HUES6 (cell line): ENCODE measurements at regions not wholly inside any gene's neighbourhood (a gene's known extent, or its start where the extent isn't known, plus 50 kb on each side); places are given as distances from the start of the nearest gene placed in this dataset.

Experiments
- H3K27ac ChIP-seq: 2 replicates; pipeline ENCODE4 v1.7.0; 2013; ENCODE audit warnings: low read depth, mild to moderate bottlenecking, low read length, inconsistent platforms
- H3K27me3 ChIP-seq: 2 replicates; pipeline ENCODE4 v1.6.1; 2013; ENCODE audit warnings: low read length; ENCODE audit not compliant: control insufficient read depth, insufficient read depth
- H3K36me3 ChIP-seq: 2 replicates; pipeline ENCODE4 v1.6.1; 2013; ENCODE audit warnings: low read length; ENCODE audit not compliant: control insufficient read depth, insufficient read depth
- H3K4me1 ChIP-seq: 2 replicates; pipeline ENCODE4 v1.6.1; 2013; ENCODE audit warnings: low read length; ENCODE audit not compliant: control insufficient read depth, insufficient read depth
- H3K4me3 ChIP-seq: 2 replicates; pipeline ENCODE4 v1.5.1; 2013; ENCODE audit warnings: low read depth, low read length
- H3K9ac ChIP-seq: one replicate; pipeline ENCODE4 v1.6.1; 2013; ENCODE audit warnings: mild to moderate bottlenecking, low read length
- H3K9me3 ChIP-seq: 2 replicates; pipeline ENCODE4 v1.6.1; 2013; ENCODE audit warnings: low read depth, low read length; ENCODE audit not compliant: control insufficient read depth, insufficient read depth

DNA sequence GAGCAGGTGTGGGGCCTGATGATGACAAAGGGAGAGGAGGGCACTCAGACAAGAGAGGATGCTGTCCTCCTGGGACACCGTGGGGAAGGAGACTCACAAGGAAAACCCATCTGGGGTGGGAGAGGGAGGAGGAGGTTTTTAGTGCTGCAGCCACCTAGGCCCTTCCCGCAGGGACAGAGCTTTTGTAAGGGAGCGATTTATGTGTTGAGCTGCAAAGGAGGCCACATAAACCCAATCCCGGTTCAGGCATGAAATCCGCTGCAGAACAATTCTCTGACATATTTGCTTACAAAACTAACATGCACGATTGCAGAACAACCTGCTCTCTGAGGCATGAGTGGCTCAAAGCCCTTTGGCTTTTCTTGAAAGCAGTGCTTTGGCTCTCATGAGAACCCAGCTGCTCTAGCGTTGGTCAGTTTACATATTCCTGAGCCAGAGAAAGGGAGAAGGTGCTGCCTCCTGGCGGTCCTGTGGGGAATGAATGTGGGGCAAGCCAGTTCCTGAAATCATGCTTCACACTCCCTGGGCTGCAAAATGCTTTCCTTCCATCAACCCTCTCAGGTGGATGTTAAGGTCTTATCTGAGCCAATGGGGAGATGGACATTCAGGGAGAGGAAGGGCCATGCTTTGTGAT, 122.4 kb upstream of the NLRP1 start:
- H3K36me3 ChIP-seq = no peaks in the 10 kb centered on the region
- no peak overlapping the region for H3K27ac ChIP-seq
- H3K4me1 ChIP-seq = peaks cover 6% of the 10 kb centered on the region; the same call in 1 of the 2 replicates
- H3K4me3 ChIP-seq = no peak overlapping the region
- H3K9me3 ChIP-seq = peaks cover 12% of the 10 kb centered on the region
- no peak overlapping the region for H3K9ac ChIP-seq
- H3K27me3 ChIP-seq = no peaks in the 10 kb centered on the region

DNA sequence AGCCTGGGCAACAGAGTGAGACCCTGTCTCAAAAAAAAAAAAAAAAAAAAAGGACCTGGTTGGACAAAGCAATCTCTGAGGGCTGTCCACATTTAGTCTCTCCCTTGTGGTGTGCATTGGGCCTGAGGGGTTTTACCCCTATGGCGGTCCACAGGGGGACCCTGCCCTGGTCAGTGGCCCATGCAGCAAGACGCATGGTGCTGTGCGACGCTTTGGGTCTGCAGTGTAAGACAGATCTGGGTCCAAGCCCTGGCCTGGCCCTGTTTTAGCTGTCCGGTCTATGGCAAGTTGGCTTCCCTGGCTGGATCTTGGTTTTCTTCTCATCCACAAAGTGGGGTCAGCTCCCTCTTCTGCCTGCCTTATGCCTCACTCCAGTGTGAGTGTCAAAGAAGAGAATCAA, 123.2 kb upstream of the NLRP1 start:
- H3K27ac ChIP-seq = no peak overlapping the region
- H3K4me1 ChIP-seq = peaks cover 6% of the 10 kb centered on the region; the same call in 1 of the 2 replicates
- H3K9ac ChIP-seq = no peak overlapping the region
- no peaks in the 10 kb centered on the region for H3K36me3 ChIP-seq
- H3K27me3 ChIP-seq = no peaks in the 10 kb centered on the region
- H3K4me3 ChIP-seq = no peak overlapping the region
- peaks cover 9% of the 10 kb centered on the region for H3K9me3 ChIP-seq

DNA sequence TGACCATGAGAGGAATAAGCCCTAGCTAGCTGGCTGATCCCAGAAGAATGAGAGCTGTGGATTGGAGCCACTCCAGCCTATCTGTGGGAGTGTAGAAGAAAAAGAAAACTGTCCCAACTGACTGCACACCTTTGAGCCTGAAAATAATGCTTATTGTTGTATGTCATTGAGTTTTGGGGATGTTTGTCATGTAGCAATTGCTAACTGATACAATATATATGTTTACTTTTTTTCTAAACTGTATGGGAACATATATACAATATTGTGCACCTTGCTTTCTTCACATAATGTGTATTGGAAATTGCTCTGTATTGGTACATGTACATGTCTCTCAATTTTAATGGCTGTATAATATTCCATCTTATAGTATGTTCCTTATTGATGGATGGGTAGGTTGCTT, 124.0 kb upstream of the NLRP1 start:
- Histone ChIP-seq H3K36me3 (no peaks in the 10 kb centered on the region), H3K4me3 (no peak overlapping the region), H3K9me3 (peaks cover 6% of the 10 kb centered on the region), H3K27me3 (no peaks in the 10 kb centered on the region; the same call in 1 of the 2 replicates), H3K4me1 (peaks cover 6% of the 10 kb centered on the region; the same call in 1 of the 2 replicates), H3K9ac (no peak overlapping the region), H3K27ac (no peak overlapping the region)

DNA sequence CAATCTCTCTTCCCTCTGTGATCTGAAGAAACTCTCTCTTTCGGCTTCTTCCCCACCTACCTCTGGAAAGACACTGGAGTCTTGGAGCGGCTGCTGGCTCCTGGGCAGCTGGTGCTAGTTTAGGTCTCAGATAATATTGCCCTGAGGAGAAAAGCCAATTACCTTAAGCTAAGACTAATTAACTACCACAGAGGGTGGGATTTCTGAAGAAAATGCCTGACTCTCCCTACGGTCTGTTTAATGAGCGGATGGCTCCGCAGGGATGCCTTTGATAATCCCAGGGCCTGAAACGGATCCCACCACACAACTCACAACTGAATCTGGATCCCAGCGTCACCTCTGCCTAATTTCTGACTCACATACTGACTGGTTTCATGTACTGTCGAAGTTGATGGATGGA, 127.0 kb upstream of the NLRP1 start:
- H3K9me3 ChIP-seq = peaks cover 6% of the 10 kb centered on the region
- H3K27me3 ChIP-seq = no peaks in the 10 kb centered on the region; the same call in 1 of the 2 replicates
- H3K4me1 ChIP-seq = no peaks in the 10 kb centered on the region; the same call in 1 of the 2 replicates
- H3K4me3 ChIP-seq = no peak overlapping the region
- no peaks in the 10 kb centered on the region for H3K36me3 ChIP-seq
- H3K9ac ChIP-seq = no peak overlapping the region
- no peak overlapping the region for H3K27ac ChIP-seq

DNA sequence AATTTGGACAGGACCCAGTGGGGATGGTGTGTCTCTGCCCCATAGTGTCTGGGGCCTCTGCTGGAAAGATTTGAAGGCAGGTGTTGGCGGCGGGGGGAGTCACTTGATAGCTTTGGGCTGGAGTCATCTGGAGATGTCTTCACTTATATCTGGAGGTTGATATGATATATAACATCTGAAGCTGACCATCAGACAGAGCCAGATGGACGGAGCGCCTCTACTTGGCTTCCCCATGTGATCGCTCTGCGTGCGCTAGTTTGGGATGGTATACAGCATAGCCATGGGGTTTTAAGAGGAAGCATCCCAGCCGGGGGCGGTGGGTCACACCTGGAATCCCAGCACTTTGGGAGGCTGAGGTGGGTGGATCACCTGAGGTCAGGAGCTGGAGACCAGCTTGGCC, 130.7 kb upstream of the NLRP1 start:
- H3K4me1 ChIP-seq = no peaks in the 10 kb centered on the region; the same call in 1 of the 2 replicates
- no peak overlapping the region for H3K27ac ChIP-seq
- H3K27me3 ChIP-seq = no peaks in the 10 kb centered on the region; the same call in 1 of the 2 replicates
- no peaks in the 10 kb centered on the region for H3K36me3 ChIP-seq
- no peak overlapping the region for H3K4me3 ChIP-seq
- H3K9me3 ChIP-seq = no peaks in the 10 kb centered on the region
- no peak overlapping the region for H3K9ac ChIP-seq

DNA sequence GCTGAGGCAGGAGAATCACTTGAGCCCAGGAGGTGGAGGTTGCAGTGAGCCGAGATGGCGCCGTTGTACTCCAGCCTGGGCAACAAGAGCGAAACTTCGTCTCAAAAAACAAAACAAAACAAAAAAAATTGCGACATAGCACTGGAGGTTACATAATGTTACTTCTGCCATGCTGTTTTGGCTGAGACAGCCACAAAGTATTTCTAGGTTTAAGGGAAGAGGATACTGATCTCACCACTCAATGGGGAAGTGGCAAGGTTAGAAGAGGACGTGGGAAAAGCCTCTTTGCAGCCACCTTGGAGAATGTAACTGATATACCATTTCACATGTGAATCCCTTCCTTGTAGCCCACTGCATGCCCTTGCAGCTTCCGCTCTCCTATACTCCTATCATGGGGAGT, 131.2 kb upstream of the NLRP1 start:
- Histone ChIP-seq H3K4me3 (no peak overlapping the region), H3K27me3 (no peaks in the 10 kb centered on the region; the same call in 1 of the 2 replicates), H3K27ac (no peak overlapping the region), H3K9me3 (no peaks in the 10 kb centered on the region), H3K4me1 (no peaks in the 10 kb centered on the region; the same call in 1 of the 2 replicates), H3K9ac (no peak overlapping the region), H3K36me3 (no peaks in the 10 kb centered on the region)

DNA sequence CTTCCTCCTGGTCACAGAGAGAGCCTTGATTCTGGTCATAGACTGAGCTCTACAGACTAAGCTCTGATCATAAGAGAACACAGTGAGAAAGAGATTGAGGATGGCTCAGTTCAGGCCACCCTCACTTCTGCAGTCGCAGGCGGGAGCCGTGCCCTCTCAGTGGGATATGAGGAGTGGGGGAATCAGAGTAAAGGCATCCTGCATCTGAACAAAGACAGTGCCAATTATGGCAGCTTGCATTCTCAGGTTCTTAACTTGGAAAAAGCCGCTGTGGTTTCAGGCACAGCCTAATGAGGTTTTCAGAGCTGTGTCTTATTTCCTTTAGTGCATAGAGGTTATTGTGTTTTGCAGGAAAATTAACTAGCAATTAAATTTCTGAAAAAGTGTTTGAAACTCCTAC, 134.4 kb upstream of the NLRP1 start:
- Histone ChIP-seq H3K4me1 (no peaks in the 10 kb centered on the region), H3K9me3 (0 out of 2 replicates have a peak, but pooled peaks cover 2% of the 10 kb centered on the region), H3K4me3 (no peak overlapping the region), H3K27ac (no peak overlapping the region), H3K36me3 (no peaks in the 10 kb centered on the region), H3K9ac (no peak overlapping the region), H3K27me3 (no peaks in the 10 kb centered on the region)

DNA sequence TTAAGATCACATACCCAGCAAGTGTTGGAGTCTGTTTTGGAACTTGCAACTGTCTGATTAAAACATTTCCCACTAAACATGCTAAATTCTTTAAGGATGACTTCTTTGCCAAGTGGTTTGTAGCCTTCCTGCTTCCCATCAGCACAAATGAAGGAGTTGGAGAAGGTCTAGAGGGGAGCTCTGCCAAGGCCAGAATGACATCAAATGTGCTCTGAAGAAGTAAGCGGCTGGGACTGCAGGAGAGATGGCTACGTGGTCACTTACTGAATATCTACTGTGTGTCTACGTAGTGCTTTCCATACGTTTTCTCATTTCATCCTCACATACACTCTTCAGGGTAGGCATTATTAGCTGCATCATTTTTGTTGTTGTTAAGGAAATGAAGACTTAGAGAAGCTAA, 135.7 kb upstream of the NLRP1 start:
- H3K27ac ChIP-seq = no peak overlapping the region
- no peak overlapping the region for H3K4me3 ChIP-seq
- H3K4me1 ChIP-seq = no peaks in the 10 kb centered on the region
- H3K9me3 ChIP-seq = 0 out of 2 replicates have a peak, but pooled peaks cover 2% of the 10 kb centered on the region
- H3K9ac ChIP-seq = no peak overlapping the region
- no peaks in the 10 kb centered on the region for H3K27me3 ChIP-seq
- H3K36me3 ChIP-seq = no peaks in the 10 kb centered on the region

DNA sequence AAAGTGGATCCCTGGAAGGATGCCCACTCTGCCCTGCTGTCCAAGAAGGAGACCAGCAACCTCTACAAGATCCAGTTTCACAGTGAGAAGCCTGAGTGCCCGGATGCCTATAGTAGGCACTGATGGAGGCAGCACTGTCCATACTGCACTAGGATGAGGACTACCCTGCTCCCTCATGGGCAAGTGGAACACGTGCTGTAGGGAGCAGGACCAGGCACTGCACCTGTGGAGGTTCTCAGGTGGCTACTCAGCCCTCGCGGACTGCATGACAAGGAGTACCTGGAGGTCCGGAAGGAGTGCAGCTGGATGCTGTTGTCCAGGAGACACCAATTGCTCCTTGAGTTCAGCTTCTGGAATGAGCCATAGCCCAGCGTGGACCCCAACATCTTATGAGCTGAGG, 146.1 kb upstream of the NLRP1 start:
- Histone ChIP-seq H3K4me1 (0 out of 2 replicates have a peak, but pooled peaks cover 6% of the 10 kb centered on the region), H3K27ac (no peak overlapping the region), H3K36me3 (no peaks in the 10 kb centered on the region), H3K9me3 (no peaks in the 10 kb centered on the region), H3K4me3 (no peak overlapping the region), H3K27me3 (no peaks in the 10 kb centered on the region), H3K9ac (no peak overlapping the region)

DNA sequence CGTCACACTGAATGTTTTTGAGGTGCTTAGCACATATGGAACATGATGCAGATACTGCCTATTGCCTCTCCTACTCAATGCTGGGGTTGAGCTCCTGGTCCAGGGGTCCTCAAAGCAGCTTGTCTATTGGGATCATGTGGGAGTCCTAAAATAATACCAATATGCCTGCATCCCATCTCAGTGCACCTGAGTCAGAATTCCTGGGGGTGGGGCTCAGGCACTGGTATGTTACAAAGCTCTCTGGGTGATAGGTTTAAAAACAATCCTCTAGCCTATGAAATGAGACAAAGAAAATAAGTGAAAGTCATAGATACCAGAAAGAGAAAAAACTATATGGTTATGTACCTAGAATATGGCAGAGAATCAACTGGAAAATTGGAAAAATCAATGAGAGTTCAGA, 156.6 kb upstream of the NLRP1 start:
- no peaks in the 10 kb centered on the region for H3K36me3 ChIP-seq
- no peaks in the 10 kb centered on the region for H3K4me1 ChIP-seq
- no peaks in the 10 kb centered on the region for H3K9me3 ChIP-seq
- no peak overlapping the region for H3K9ac ChIP-seq
- H3K27ac ChIP-seq = no peak overlapping the region
- no peaks in the 10 kb centered on the region for H3K27me3 ChIP-seq
- H3K4me3 ChIP-seq = no peak overlapping the region

DNA sequence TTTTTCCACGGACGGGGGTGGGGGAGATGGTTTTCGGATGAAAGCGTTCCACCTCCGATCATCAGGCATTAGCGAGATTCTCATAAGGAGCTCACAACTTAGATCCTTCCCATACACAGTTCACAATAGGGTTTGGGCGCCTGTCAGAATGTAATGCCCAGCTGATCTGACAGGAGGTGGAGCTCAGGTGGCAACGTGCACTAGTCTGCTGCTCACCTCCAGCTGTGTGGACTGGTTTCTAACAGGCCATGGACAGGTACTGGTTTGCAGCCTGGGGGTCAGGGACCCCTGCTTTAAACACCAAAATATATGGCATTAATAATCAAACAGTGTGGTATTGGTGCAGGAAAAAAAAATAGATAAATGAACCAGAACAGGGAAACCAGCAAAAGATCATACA, 157.5 kb upstream of the NLRP1 start:
- Histone ChIP-seq H3K27me3 (no peaks in the 10 kb centered on the region), H3K4me3 (no peak overlapping the region), H3K9ac (no peak overlapping the region), H3K36me3 (no peaks in the 10 kb centered on the region), H3K4me1 (no peaks in the 10 kb centered on the region), H3K27ac (no peak overlapping the region), H3K9me3 (no peaks in the 10 kb centered on the region)
